NB4 (cell line): ENCODE measurements at regions not wholly inside any gene's neighbourhood (a gene's known extent, or its start where the extent isn't known, plus 50 kb on each side); places are given as distances from the start of the nearest gene placed in this dataset.

Experiments
- CTCF ChIP-seq: IDR thresholded peaks from one replicate; pipeline ENCODE4 v1.5.1; 2012; ENCODE audit warnings: low read depth, low read length
- MAX ChIP-seq: IDR thresholded peaks from 2 replicates; pipeline ENCODE4 v1.6.1; 2011; ENCODE audit warnings: low read depth, low read length
- MYC ChIP-seq: IDR thresholded peaks from 2 replicates; pipeline ENCODE4 v1.6.1; 2011; ENCODE audit warnings: low read depth, low read length
- POLR2A ChIP-seq: IDR thresholded peaks from 2 replicates; pipeline ENCODE4 v1.6.1; 2011; ENCODE audit warnings: mild to moderate bottlenecking; ENCODE audit not compliant: insufficient read length; ENCODE audit errors: extremely low read depth

- no peak for TF ChIP-seq MYC
- no peak for TF ChIP-seq CTCF
- TF ChIP-seq POLR2A = no peak
- no peak for TF ChIP-seq MAX
These were observed 120.1 kb upstream of the PKDCC start for GRCh38 chr2:41927581-41928264.
